ENCODE measurements at regions not wholly inside any gene's neighbourhood (a gene's known extent, or its start where the extent isn't known, plus 50 kb on each side); places are given as distances from the start of the nearest gene placed in this dataset.
"Not testable (repeated sequence)": the region's sequence is repeated elsewhere in the genome, so short reads cannot be mapped to it uniquely, and the experiment has no call there.

GRCh38 chr10:46693218-46693617 is 114.3 kb downstream of the SYT15 start:
- TF ChIP-seq, protein P1, sequence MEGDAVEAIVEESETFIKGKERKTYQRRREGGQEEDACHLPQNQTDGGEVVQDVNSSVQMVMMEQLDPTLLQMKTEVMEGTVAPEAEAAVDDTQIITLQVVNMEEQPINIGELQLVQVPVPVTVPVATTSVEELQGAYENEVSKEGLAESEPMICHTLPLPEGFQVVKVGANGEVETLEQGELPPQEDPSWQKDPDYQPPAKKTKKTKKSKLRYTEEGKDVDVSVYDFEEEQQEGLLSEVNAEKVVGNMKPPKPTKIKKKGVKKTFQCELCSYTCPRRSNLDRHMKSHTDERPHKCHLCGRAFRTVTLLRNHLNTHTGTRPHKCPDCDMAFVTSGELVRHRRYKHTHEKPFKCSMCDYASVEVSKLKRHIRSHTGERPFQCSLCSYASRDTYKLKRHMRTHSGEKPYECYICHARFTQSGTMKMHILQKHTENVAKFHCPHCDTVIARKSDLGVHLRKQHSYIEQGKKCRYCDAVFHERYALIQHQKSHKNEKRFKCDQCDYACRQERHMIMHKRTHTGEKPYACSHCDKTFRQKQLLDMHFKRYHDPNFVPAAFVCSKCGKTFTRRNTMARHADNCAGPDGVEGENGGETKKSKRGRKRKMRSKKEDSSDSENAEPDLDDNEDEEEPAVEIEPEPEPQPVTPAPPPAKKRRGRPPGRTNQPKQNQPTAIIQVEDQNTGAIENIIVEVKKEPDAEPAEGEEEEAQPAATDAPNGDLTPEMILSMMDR (IDR thresholded peaks at IDR 0.05), result peak; percentile 24; the same call in 1 of the 2 replicates
- not testable (repeated sequence) for TF ChIP-seq TCF12 (IDR thresholded peaks at IDR 0.05); CHD2 (IDR thresholded peaks at IDR 0.05; ENCODE audit: low read length, partially characterized antibody); RXRA (IDR thresholded peaks at IDR 0.05; ENCODE audit: borderline replicate concordance, low read depth); EP300 (IDR thresholded peaks at IDR 0.05; ENCODE audit: borderline replicate concordance in 1 of 2, low read depth in 1 of 2, low read length in 1 of 2); RFX5 (IDR thresholded peaks at IDR 0.05; ENCODE audit: low read length); NFIC (IDR thresholded peaks at IDR 0.05; ENCODE audit: borderline replicate concordance); GABPA (IDR thresholded peaks at IDR 0.05; ENCODE audit: low read depth); TAF1 (IDR thresholded peaks at IDR 0.05; ENCODE audit: borderline replicate concordance, low read depth, low read length); EZH2phosphoT487 (IDR thresholded peaks at IDR 0.05; ENCODE audit: borderline replicate concordance, low read depth)
